ENCODE measurements at regions not wholly inside any gene's neighbourhood (a gene's known extent, or its start where the extent isn't known, plus 50 kb on each side); places are given as distances from the start of the nearest gene placed in this dataset.

- TF ChIP-seq ZNF232 (CRISPR knock-in tag; IDR thresholded peaks at IDR 0.05) (no peak), NFYB (CRISPR knock-in tag; conservative IDR thresholded peaks at IDR 0.05; ENCODE audit: low read depth) (no peak), ZBTB21 (CRISPR knock-in tag; IDR thresholded peaks at IDR 0.05; ENCODE audit: borderline replicate concordance) (no peak), GABPB1 (CRISPR knock-in tag; IDR thresholded peaks at IDR 0.05) (no peak), E2F1 (CRISPR knock-in tag; IDR thresholded peaks at IDR 0.05) (no peak), ZNF138 (CRISPR knock-in tag; conservative IDR thresholded peaks at IDR 0.05) (no peak)
Measured at GRCh38 chr3:30331519-30331918, 274.9 kb upstream of the TGFBR2 start.
